ENCODE measurements at regions not wholly inside any gene's neighbourhood (a gene's known extent, or its start where the extent isn't known, plus 50 kb on each side); places are given as distances from the start of the nearest gene placed in this dataset.

DNA sequence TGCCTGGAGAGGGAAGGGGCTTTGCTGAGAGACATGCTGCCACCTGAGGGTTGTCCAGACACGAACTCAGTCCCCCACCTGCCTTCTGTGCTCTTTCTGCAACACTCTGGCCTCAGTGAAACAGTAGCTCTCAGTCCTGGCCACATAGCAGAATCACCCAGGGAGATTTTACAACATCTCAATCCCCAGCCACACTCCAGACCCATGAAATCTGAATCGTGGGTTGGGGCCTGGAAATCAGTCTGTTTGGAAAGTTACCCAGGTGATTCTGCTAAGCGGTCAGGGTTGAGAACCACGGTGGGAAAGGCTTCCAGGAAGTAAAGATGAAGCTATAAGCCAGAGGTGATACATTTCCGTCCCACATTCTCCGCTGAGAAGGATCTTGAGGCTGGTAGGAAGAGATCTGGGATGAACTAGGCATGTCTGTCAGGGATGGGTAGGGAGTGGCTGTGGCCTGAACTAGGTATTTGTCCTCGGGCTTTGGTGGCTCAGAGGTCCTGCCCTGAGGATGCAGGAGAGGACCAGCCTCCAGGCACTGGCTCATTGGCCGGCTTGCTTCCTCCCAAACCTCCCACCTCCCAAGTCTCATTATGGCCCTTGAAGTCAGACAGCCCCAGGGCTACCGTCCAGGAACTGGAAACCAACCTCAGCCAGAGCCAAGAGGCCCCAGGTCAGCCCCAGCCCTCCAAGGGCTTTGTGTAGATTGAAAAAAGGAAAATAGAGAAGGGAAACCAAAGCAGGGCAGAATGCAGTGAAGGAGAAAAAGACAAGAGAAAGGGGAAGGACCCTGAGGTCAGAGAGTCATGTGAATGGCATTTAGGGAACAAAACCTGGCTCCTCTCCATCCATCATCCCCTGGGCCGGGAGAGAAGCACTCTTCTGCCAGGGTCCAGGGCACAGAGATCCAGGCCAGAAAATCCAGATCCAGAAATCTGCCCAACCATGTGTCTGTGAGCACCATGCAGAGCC lies 119.6 kb downstream of the ZFP36L2 start:
- DNase-seq (ENCODE audit: low read depth), result no peak

DNA sequence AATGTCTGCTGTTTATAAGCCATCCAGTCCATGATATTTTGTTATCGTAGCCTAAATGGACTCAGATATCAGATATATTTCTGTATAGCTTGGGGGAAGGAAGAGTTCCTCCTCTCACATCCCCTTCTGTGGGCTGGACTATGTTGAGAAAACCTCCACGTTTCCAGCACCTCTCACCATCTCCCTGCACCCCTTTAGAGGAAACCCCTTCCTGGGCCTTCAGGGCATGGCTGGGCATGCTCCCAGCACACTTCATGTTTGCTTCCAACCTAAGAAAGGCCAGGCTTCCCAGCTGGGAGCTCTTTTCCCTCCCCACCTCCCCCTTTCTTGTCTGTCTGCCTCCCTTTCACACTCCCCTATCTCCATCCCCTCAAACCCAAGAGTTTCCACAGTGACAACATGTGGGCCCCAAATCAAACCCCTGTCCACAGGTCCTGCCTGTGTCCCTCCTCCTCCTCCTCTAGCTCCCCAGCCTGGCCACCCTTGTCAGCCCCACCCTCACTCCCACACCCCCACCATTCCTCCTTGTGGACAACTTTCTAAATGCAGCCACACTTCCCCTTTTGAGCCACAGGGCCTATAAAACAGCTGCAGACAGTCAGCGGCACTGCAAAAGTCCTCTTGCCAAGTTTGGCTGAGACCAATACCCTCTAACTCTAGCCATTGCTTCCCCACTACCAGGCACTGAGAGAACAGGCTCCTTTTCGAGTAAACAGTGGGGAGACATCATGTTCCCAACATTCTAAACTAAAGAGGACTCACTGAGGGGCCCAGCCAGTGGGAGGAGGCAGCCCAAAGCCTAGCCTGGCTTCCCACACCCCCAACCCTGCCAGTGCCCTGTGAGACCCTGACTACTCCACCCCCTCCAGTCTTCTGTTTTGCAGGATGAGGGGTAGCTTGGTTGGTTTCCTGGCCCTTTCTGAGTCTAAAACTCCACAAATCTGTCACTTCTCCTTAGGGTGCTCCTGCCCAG lies 120.5 kb downstream of the ZFP36L2 start:
- no peak for DNase-seq (ENCODE audit: low read depth)

DNA sequence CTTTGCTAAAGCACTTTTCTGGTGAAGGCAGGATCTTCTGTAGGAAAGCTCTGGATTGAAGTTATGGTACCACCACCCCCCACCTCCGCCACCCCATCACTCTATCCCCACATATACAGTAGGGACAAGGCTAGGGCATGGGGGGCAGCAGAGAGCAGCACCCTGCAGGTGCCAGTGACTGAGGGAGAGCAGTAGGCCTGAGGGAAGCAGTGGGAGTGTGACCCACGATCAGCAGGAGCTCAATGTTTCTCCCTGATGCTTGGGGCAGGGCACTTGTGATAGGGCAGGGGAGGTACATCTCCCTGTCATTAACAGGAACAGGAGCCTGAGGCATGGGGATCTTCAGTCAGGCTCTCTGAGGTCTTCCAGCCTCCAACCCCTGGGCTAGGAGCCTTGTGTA lies 121.6 kb downstream of the ZFP36L2 start:
- DNase-seq (ENCODE audit: low read depth), result no peak

DNA sequence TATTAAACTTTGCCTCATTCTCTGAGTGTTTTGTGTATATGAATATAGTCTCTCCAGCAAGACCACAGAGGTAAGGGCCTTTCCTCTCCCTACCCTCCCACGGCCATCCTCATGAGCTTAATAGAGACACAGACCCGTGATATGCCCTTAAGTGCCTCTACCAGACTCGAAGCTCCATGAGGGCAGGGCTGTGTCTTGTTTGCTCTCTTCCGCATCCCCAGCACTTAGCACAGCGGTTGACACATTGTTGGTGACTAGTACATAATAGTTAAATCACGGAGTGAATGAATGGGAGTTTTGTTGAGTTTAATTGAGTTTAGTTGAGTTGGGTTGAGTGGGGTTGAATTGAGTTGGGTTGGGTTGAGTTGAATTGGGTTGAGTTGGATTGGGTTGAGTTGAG lies 122.3 kb downstream of the ZFP36L2 start:
- DNase-seq (ENCODE audit: low read depth), result no peak

DNA sequence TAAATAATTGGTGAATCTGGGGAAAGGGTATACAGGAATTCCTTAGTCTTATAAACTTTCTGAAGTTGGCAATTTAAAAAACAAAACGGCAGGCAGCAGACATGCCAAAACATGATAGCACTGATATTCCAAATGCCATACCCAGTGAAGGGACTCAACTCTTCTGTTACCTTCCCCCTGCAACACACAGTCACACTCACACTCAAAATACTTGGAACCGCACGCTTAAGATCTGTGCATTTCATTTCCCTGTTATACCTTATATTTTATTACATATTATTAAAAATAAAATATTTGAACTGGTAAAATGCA lies 123.4 kb downstream of the ZFP36L2 start:
- no peak for DNase-seq (ENCODE audit: low read depth)

DNA sequence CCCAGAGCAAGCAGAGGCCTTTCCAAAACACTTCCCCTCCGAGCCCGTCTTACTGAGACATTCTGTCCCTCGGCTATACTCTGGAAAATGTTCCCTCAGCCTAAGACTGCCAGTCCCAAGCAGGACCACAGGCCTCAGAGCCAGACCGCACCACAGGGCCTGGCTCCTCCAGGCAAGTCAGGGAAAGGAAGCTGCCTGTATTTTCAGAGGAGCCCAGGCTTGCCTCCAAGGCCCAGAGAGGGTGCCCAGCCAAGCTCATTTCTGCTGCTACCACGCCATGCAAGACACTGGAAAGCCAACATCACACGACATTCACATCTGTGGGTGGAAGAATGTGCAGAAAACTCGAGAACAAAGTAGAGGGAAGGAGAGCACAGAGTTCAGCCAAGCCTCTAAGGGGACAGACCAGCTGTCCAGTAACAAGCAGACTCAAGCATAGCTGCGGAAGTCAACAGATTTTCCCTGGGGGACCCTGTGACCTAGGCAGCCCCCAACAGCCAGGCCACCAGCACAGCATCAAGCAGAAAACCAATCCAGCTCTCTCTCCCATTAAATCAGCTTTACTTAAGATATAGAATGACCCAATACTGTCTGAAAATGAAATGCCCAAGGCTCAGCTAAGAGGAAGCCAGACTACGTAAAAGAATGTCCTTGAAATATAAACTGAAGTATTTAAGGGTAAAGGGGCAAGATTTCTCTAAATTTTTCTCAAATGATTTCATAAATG lies 123.9 kb downstream of the ZFP36L2 start:
- DNase-seq (ENCODE audit: low read depth), result no peak

DNA sequence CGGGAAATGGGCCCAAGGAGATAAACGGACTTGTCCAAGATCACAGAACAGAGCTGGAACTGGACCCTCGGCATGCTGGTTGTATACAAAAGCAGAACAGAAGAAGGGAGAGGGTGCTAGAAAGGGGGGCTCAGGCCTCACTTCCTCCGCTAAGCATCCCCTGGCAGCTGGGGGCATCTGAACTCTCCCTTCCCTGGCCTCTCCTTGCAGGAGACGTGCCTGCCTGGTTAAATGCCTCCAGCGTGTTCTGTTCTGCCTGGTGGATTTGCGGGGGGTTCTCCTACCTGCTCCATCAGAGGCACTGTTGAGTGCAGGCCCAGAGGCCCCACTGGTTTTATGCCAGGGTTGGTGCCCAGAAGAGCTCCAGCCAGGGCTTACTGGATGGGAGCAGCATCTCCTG lies 124.7 kb downstream of the ZFP36L2 start:
- DNase-seq (ENCODE audit: low read depth), result no peak

DNA sequence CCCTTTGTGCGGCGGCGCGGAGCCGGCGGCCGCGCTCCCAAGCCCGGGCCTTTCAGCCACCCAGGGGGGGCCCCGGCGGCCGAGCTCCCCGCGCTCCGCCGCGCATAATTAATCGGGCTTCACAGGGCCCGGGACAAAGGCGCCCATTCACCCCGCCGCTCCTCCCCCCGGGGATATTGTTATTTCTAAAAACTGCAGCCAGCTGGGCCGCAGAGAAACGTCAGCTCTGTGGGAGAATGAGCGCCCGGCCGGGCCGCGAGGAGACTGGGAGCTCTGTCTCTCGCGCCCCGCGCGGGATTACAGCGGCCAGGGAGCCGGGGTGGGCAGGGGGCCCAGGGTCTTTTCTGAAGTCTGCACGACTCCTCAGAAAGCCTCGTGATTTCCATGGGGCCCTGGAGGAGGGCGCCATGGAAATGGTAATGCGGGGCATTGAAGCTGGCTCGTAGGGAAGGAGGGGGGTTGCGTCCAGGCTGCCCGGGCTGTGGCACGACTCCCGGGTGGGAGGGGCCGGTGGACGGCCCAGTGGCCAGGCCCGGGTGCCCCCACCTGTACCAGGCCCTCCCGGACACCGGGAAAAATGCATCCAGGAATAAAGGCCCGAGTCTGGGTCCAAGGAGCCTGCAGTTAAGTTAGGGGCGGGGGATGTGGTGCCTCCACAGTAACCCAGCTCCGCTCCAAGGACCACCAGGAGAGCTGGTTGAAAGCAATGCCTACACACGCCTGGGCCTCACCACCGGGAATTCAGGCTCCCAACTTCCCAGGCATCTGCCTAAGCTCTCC lies 125.3 kb downstream of the ZFP36L2 start:
- no peak for DNase-seq (ENCODE audit: low read depth)

DNA sequence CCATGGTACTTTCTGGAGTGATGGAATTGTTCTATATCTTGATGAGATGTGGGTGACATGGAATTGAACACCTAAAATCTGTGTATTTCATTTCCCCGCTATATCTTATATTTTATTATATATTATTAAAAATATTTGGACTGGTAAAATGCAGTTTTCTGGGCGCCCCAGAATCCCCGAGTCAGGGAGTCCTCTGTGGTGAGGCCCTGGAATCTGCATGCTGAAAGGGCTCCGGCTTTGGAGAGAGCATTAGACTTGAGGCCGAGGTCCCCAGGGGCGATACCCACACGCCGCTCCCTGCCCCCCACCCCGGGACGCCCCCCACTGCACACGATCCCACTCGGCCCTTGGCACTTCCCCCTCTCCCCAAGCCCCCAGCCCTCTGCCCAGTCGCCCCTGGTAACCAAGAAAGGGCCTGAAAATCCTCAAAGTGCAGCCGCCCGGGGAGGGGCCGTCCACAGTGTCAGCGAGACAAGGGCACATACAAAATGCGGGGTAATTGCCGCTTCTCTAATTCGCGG lies 126.0 kb downstream of the ZFP36L2 start:
- no peak for DNase-seq (ENCODE audit: low read depth)

DNA sequence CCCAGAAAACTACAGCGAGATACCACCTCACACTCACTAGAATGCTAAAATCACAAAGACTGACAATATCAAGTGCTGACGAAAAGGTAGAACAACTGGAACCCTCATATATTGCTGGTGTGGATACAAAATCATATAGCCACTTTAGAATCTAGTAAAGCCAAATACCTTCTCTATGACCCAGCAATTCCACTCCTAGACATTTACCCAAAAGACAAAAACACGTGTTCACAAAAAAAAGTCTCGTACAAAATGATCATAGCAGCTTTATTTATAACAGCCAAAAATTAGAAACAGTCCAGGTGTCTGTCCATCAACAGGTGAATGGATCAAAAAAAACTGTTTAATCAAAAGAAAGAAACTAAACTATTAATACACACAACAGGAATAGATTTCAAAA lies 126.6 kb downstream of the ZFP36L2 start:
- DNase-seq (ENCODE audit: low read depth), result no peak

DNA sequence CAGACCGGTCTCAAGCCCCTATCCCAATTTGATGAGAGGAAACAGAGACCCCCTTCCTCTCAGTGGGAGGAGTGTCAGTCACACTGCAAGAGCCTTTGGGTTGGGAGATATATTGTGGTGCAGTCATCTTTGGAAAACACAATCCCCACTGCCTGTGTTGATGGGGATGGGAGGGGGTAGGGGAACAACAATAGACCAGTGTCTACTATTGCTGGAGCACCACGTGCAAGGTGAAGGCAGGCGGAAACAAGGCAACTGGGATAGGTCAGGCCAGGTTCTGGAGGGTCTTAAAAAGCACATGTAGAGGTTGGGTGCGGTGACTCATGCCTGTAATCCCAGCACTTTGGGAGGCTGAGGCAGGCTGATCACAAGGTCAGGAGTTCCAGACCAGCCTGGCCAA lies 127.9 kb downstream of the ZFP36L2 start:
- no peak for DNase-seq (ENCODE audit: low read depth)

DNA sequence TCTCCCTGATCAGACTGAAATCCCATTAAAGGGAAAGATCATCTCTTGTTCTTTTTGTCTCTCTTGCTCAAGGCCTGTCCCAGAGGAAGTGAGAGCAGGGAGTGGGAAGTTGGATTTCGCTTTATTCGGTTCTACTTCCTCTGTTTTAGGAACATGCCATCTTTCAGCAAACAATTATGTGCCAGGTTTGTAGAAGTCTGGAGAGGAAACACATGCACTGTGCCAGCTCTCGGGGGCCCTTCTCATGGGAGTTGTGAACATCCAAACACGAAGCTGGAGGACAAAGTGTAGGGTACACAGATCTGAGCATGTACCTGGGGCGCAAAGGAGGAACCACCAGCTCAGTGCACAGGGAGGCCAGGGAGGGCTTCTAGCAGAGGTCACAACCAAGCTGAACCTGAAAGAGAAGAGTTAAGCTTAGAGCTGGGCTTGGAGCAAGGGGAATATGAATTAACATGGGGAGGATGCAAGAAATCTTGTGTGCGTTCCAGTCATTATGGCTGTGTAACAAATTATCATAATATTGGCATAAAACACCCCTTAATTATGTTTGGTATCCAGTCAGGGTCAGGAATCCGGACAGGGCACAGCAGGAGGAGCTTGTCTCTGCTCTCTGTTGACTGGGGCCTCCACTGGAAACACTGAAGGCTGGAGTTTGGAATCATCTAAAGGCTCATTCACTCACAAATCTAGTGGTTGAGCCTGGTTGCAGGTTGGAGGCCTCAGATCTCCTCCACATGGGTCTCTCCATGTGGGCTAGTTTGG lies 128.6 kb downstream of the ZFP36L2 start:
- no peak for DNase-seq (ENCODE audit: low read depth)

DNA sequence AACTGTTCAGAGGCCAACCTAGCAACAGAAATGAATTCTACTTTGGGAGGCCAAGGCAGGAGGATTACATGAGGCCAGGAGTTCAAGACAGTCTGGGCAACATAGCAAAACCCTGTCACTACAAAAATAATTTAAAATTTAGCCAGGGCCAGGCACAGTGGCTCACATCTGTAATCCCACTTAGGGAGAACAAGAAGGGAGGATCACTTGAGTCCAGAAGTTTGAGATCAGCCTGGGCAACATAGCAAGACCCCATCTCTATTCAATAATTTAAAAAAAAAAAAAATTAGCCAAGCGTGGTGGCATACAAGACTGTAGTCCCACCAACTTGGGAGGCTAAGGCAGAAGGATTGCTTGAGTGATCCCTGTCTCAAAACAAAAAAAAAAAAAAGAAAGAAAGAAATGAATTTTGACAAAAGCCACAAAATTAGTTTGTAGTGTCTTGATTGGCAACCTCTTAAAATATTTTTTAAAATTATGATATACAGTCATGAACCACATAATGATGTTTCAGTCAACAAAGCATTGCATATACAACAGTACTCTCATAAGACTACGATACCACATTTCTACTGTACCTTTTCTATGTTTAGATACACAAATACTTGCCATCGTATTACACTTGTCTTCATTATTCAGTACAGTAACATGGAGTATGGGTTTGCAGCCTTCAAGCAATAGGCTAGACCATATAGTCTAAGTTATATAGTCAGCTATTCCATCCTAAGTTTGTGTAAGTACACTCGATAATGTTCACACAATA lies 130.7 kb downstream of the ZFP36L2 start:
- DNase-seq (ENCODE audit: low read depth), result no peak

DNA sequence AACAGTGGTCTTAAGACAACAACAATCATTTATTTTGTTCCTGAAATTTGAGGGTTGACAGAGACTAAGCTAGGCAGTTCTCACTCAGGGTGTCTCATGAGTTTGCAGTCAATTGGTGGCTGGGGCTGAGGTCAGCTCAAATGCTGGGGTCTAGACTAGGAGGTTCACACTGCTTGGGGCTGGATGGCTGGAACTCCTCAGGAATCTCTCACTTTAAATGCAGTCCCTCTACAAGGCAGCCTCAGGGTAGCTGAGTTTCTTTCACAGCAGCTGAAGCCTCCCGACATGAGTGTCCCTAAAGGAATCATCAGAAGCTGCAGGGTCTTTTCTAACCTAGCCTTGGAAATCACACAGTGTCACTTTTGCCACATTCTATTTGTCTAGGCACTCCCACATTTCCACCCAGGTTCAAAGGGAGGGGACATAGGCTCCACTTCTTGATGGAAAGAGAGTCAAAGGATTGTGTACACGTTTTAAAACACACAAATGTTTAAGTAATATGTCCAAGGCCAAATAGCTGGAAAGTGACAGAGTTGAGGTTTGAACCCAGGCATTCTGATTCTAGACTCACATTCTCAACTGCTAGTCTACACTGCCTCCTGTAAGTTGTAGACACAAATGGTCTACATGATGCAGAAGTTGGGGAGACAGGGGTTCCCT lies 133.8 kb downstream of the ZFP36L2 start:
- DNase-seq (ENCODE audit: low read depth), result no peak

DNA sequence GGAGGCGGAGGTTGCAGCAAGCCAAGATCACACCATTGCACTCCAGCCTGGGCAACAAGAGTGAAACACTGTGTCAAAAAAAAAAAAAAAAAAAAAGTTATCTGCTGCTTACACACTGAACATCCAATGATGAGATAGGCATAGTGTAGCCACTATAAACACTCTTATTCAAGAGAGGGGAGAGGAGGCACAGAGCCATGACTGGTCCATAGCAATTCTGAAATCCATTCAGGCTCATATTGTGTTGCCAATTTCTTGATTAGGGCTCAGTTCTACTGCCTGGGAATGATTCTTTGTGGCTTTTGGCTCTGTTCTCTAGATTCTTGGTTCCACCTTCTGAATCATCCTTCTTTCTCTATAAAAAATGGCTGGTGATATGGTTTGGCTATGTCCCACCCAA lies 136.1 kb downstream of the ZFP36L2 start:
- no peak for DNase-seq (ENCODE audit: low read depth)

DNA sequence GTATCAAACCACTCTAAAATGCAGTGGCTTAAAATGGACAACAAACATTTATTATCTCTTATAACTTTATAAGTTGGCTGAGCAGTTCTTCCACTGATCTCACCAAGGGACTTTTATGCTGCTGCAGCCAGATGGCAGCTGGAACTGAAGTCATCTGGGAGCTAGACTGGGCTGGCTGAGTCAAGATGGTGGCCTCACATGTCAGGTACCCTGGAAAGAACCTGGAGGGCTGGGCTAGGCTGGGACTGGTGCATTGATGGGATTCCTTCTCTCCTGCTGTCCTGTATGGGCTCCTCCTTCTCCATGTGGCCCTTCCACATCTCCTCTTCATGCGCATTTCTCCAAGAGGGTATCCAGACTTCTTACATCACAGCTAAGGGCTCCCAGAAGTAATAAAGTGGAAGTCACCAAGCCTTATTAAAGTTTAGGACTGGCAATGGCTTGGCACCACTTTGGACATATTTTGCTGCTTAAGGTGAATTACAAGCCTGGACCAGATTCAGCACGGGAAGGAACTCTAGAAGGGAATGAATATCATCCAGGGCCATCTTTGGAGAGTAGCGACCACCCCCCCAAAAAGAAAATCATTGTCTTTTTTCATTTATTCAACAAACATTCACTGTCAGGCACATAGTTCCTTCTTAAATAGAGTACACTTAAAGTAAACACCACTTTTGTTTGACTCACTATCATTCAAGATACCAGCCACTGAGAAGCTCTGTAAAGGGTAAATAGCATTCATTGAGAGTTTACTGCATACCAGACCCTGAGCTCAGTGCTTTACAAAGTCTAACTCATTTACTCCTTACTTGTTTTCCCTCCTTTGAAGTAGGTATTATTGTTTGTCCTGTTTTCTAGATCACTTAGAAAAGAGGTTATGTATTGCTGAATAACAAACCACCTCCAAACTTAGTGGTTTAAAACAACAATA lies 138.0 kb downstream of the ZFP36L2 start:
- no peak for DNase-seq (ENCODE audit: low read depth)

DNA sequence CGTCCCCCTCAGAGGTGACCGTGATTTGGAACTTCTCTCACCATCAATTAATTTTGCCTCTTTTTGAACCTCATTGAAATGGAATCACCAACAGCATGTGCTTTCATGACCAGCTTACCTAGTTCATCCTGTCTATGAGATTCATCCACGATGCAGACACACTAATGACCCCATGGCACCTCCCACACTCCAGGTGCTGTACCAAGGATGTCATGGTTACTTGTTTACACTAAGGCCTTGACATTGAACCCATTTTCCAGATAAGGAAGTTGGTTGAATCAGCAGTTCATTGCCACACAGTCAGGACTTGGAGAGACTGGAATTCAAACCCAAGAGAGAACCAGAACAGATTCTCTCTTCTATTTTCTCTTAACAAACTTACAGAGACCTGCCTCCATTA lies 139.0 kb downstream of the ZFP36L2 start:
- no peak for DNase-seq (ENCODE audit: low read depth)
